VCaP (cell line): ENCODE measurements at regions not wholly inside any gene's neighbourhood (a gene's known extent, or its start where the extent isn't known, plus 50 kb on each side); places are given as distances from the start of the nearest gene placed in this dataset.

Source experiments
- H3K27ac ChIP-seq: fragments of 450-650 bp; 2 replicates; pipeline ENCODE4 v1.5.1; 2017
- CTCF ChIP-seq: fragments of 450-650 bp; conservative IDR thresholded peaks from 2 replicates; pipeline ENCODE4 v1.5.1; 2017; ENCODE audit warnings: mild to moderate bottlenecking, moderate library complexity

DNA sequence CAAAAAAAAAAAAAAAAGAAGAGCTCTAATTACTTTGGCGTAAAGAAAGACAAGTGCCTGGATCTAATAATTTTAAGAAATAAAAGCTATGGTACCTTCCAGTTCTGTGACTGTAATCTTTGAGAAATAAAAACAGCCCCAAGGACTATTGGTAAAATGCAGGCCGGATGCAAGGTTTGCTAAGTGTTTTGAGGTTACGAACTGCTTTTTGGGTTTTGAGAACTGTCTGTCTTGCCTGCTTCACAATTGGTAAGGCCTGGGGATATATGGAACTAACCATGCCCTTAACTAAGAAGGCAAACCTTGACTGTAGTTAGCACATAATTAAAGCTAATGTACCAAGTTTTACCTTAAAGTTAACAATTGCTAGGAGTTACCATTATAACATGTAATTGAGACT, 388.4 kb upstream of the CBLB start:
- no peak overlapping the region for H3K27ac ChIP-seq
- no peak for TF ChIP-seq CTCF

GRCh38 chr3:106261396-106261795, 392.6 kb upstream of the CBLB start:
- H3K27ac ChIP-seq = no peak overlapping the region
- no peak for TF ChIP-seq CTCF

DNA sequence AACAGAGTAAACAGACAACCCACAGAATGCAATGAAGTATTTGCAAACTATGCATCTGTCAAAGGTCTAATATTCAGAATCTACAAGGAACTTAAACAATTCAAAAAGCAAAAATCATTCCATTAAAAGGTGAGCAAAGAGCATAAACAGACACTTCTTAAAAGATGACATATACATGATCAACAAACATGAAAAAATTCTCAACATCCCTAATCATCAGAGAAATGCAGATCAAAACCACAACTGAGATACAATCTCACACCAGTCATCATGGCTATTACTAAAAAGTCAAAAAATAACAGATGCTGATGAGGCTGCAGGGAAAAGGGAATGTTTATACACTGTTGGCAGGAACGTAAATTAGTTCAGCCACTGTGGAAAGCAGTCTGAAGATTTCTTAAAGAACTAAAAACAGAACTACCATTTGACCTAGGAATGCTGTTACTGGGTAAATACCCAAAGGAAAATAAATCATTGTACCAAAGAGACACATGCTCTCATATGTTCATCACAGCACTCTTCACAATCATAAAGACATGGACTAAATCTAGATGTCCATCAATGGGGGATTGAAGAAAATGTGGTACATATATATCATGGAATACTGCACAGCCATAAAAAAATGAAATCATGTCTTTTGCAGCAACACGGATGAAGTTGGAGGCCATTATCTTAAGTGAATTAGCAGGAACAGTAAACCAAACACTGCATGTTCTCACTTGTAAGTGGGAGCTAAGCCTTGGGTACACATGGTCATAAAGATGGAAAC, 393.3 kb upstream of the CBLB start:
- no peak overlapping the region for H3K27ac ChIP-seq
- TF ChIP-seq CTCF = no peak

DNA sequence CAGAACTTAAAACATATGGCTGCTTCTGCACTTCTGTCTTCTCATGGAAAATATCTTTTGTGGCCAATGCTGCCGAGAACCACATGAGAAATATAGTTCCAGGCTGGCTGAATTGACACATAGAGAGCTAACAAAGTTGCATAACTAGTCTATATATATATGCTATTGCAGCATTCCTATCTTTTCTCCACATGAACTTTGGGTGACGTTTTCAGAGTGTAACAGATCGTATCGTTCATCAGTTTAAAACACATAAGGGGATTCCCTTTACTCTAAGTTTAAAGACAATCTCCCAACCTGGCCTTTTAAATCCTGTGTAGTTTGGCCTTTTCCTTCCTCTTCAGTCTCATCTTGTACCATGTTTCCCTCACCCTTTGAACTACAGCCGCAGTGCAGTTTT, 394.2 kb upstream of the CBLB start:
- TF ChIP-seq CTCF = no peak
- H3K27ac ChIP-seq = no peak overlapping the region

GRCh38 chr3:106263546-106263945, 394.7 kb upstream of the CBLB start:
- TF ChIP-seq CTCF = no peak
- H3K27ac ChIP-seq = no peak overlapping the region

- no peak overlapping the region for H3K27ac ChIP-seq
- no peak for TF ChIP-seq CTCF
These were observed 396.9 kb upstream of the CBLB start for GRCh38 chr3:106265704-106266103.

DNA sequence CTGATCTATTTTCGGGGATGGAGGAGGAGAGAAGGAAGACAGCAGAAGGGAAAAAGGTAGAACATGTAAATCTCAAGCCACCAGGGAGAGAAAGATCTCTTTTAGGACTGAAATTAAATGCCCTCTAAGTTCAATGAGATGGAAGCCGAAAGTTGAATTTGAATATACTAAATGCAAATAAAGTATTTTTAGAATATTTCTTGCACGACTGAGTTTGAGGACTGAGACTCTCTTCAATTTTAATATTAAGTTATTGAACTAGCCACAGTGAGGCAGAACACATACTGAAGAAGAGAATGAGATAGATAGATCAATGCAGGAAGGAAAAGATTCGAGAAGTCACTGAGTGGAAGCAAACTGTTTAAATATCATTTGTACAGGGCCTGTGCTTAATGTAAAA, 399.9 kb upstream of the CBLB start:
- H3K27ac ChIP-seq = no peak overlapping the region
- no peak for TF ChIP-seq CTCF
